A673 (cell line): ENCODE measurements at regions not wholly inside any gene's neighbourhood (a gene's known extent, or its start where the extent isn't known, plus 50 kb on each side); places are given as distances from the start of the nearest gene placed in this dataset.

Experiments used
- CTCF ChIP-seq: fragments of 300-800, 200-600 bp; sonication (generic); conservative IDR thresholded peaks from 2 replicates; pipeline ENCODE4 v1.5.1; 2017; ENCODE audit warnings: low read depth, mild to moderate bottlenecking, antibody characterized with exemption, low read length, moderate library complexity, mixed read lengths
- EZH2 ChIP-seq: fragments of 200-600 bp; sonication (generic); IDR thresholded peaks from 2 replicates; pipeline ENCODE4 v1.6.1; 2017; ENCODE audit warnings: borderline replicate concordance, low read depth, mild to moderate bottlenecking, mixed read lengths, antibody characterized with exemption, low read length; ENCODE audit not compliant: poor library complexity, severe bottlenecking

GRCh38 chr22:48276994-48277867 lies 1514.8 kb downstream of the TBC1D22A start:
- TF ChIP-seq EZH2 = no peak
- TF ChIP-seq CTCF = no peak
